Keratinocyte (primary cell): ENCODE measurements at regions not wholly inside any gene's neighbourhood (a gene's known extent, or its start where the extent isn't known, plus 50 kb on each side); places are given as distances from the start of the nearest gene placed in this dataset.

Experiments
- DNase-seq: peaks from one replicate; pipeline ENCODE4 v3.0.0-alpha.2; 2011; ENCODE audit warnings: low read depth, missing footprints, low spot score
- FAIRE-seq: peaks from 2 replicates; lab custom pipeline; 2011; peaks lifted over from hg19 to GRCh38; lab: Jason Lieb, UNC
- H2AFZ ChIP-seq: 2 replicates; pipeline ENCODE4 v1.6.0; 2012; ENCODE audit warnings: low read length, control low read depth, inconsistent platforms; ENCODE audit not compliant: control insufficient read depth
- H3K27ac ChIP-seq: 2 replicates; pipeline ENCODE4 v1.5.1; 2011; ENCODE audit warnings: low read length; ENCODE audit not compliant: control insufficient read depth, insufficient read depth
- H3K27me3 ChIP-seq: 3 replicates; pipeline ENCODE4 v1.6.0; 2011; ENCODE audit warnings: low read length; ENCODE audit not compliant: control insufficient read depth, insufficient read depth; ENCODE audit errors: extremely low read depth
- H3K36me3 ChIP-seq, 2 experiments: 2 replicates in 1 of 2; 3 replicates in 1 of 2; pipeline ENCODE4 v1.5.1; 2011; ENCODE audit warnings: low read length in 2 of 2, mild to moderate bottlenecking in 1 of 2; ENCODE audit not compliant: control insufficient read depth in 2 of 2, insufficient read depth in 2 of 2; ENCODE audit errors: extremely low read depth in 1 of 2
- H3K4me1 ChIP-seq: 3 replicates; pipeline ENCODE4 v1.5.1; 2011; ENCODE audit warnings: low read length; ENCODE audit not compliant: control insufficient read depth, insufficient read depth; ENCODE audit errors: extremely low read depth
- H3K4me2 ChIP-seq: 3 replicates; pipeline ENCODE4 v1.6.0; 2011; ENCODE audit warnings: low read depth, low read length; ENCODE audit not compliant: control insufficient read depth, insufficient read depth; ENCODE audit errors: extremely low read depth
- H3K4me3 ChIP-seq, 3 experiments: fragments of 200-600 bp in 1 of 3; sonication (generic) in 1 of 3; 2 replicates in 2 of 3; 3 replicates in 1 of 3; pipeline ENCODE4 v1.5.1; 2011 to 2016; ENCODE audit warnings: low read length in 3 of 3, mild to moderate bottlenecking in 3 of 3, control low read depth in 2 of 3, inconsistent platforms in 1 of 3, low read depth in 1 of 3, mixed read lengths in 1 of 3, mixed run types in 1 of 3, moderate library complexity in 1 of 3; ENCODE audit not compliant: control insufficient read depth in 2 of 3, insufficient read depth in 2 of 3; ENCODE audit errors: extremely low read depth in 1 of 3
- H3K79me2 ChIP-seq: 2 replicates; pipeline ENCODE4 v1.6.0; 2012; ENCODE audit warnings: low read length; ENCODE audit not compliant: control insufficient read depth, insufficient read depth
- H3K9ac ChIP-seq: 3 replicates; pipeline ENCODE4 v1.6.0; 2011; ENCODE audit warnings: low read length; ENCODE audit not compliant: control insufficient read depth, insufficient read depth; ENCODE audit errors: extremely low read depth
- H3K9me1 ChIP-seq: 3 replicates; pipeline ENCODE4 v1.6.0; 2011; ENCODE audit warnings: low read length; ENCODE audit not compliant: control insufficient read depth, insufficient read depth; ENCODE audit errors: extremely low read depth
- H3K9me3 ChIP-seq: 2 replicates; pipeline ENCODE4 v1.5.1; 2012; ENCODE audit warnings: low read depth, low read length; ENCODE audit not compliant: control insufficient read depth
- H4K20me1 ChIP-seq: 3 replicates; pipeline ENCODE4 v1.6.0; 2011; ENCODE audit warnings: low read length; ENCODE audit not compliant: control insufficient read depth, insufficient read depth; ENCODE audit errors: extremely low read depth
- CTCF ChIP-seq, 3 experiments: IDR thresholded peaks in 1 of 3; conservative IDR thresholded peaks in 1 of 3; optimal IDR thresholded peaks in 1 of 3; 2 replicates in 2 of 3; 3 replicates in 1 of 3; pipeline versions ENCODE3 to v1.5.1; 2011; ENCODE audit warnings: low read length in 3 of 3, mild to moderate bottlenecking in 3 of 3, moderate library complexity in 2 of 3, control low read depth in 1 of 3, inconsistent platforms in 1 of 3; ENCODE audit not compliant: insufficient read depth in 2 of 3; ENCODE audit errors: extremely low read depth in 1 of 3
- EZH2 ChIP-seq: IDR thresholded peaks from one replicate; pipeline ENCODE4 v1.6.1; 2012; ENCODE audit warnings: inconsistent platforms, mild to moderate bottlenecking, low read length, moderate library complexity
- dilution Hi-C: fragments of 300-500 bp; cut with MboI; formaldehyde crosslinking; loops from one replicate; pipeline ENCODE4 v1.7.0; 2020; ENCODE audit warnings: low sequenced_read_pairs; ENCODE audit not compliant: extremely low pct_ligation_motif_present

- no peaks in the 10 kb centered on the region for H3K79me2 ChIP-seq
- H3K4me1 ChIP-seq, result peaks cover 19% of the 10 kb centered on the region
- DNase-seq (no peak), FAIRE-seq (no peak)
- no peaks in the 10 kb centered on the region for H3K36me3 ChIP-seq
- dilution Hi-C loops, result no loop called here
- H2AFZ ChIP-seq, result no peak overlapping the region
- no peaks in the 10 kb centered on the region for H3K9me3 ChIP-seq
- no peaks in the 10 kb centered on the region for H3K27me3 ChIP-seq
- no peaks in the 10 kb centered on the region for H3K9me1 ChIP-seq
- TF ChIP-seq CTCF (optimal IDR thresholded peaks at IDR 0.05 in 1 of 3, IDR thresholded peaks at IDR 0.05 in 1 of 3, conservative IDR thresholded peaks at IDR 0.05 in 1 of 3; ENCODE audit: extremely low read depth in 1 of 3, insufficient read depth in 2 of 3, low read length in 3 of 3), result no peak
- TF ChIP-seq EZH2, result no peak
- no peak overlapping the region for H3K4me2 ChIP-seq
- no peak overlapping the region for H3K4me3 ChIP-seq
- no peaks in the 10 kb centered on the region for H4K20me1 ChIP-seq
- no peak overlapping the region for H3K9ac ChIP-seq
- H3K27ac ChIP-seq, result no peak overlapping the region
These were observed 193.0 kb downstream of the ACKR3 start for GRCh38 chr2:236762628-236763027.

- H3K27ac ChIP-seq, result no peak overlapping the region
These were observed 194.2 kb downstream of the ACKR3 start for GRCh38 chr2:236763857-236764256.

More at GRCh38 chr2:236763857-236764256, 194.2 kb downstream of the ACKR3 start:
- dilution Hi-C loops, result no loop called here
- Histone ChIP-seq H3K79me2 (no peaks in the 10 kb centered on the region), H3K36me3 (no peaks in the 10 kb centered on the region), H3K9me3 (no peaks in the 10 kb centered on the region), H2AFZ (no peak overlapping the region), H3K9me1 (no peaks in the 10 kb centered on the region), H3K9ac (no peak overlapping the region), H3K4me3 (no peak overlapping the region), H3K27me3 (no peaks in the 10 kb centered on the region), H3K4me2 (no peak overlapping the region), H4K20me1 (no peaks in the 10 kb centered on the region), H3K4me1 (peaks cover 19% of the 10 kb centered on the region)
- FAIRE-seq (no peak), DNase-seq (no peak)
- TF ChIP-seq EZH2 (no peak), CTCF (optimal IDR thresholded peaks at IDR 0.05 in 1 of 3, IDR thresholded peaks at IDR 0.05 in 1 of 3, conservative IDR thresholded peaks at IDR 0.05 in 1 of 3; ENCODE audit: extremely low read depth in 1 of 3, insufficient read depth in 2 of 3, low read length in 3 of 3) (no peak)
